K562 (cell line): ENCODE measurements at regions not wholly inside any gene's neighbourhood (a gene's known extent, or its start where the extent isn't known, plus 50 kb on each side); places are given as distances from the start of the nearest gene placed in this dataset.

Experiments
- TF ChIP-seq, protein P1 (sequence below), 2 experiments: fragments of 450-650 bp; IDR thresholded peaks; 2 replicates each; pipeline ENCODE4 v1.6.1; 2016; ENCODE audit warnings: mild to moderate bottlenecking in 2 of 2, borderline replicate concordance in 1 of 2, low read depth in 1 of 2, moderate library complexity in 1 of 2
- TF ChIP-seq, protein P2 (sequence below): fragments of 200-600 bp; sonication (generic); IDR thresholded peaks from one replicate; pipeline ENCODE4 v1.6.1; 2012; ENCODE audit warnings: mild to moderate bottlenecking, low read depth, low read length, inconsistent platforms

DNA sequence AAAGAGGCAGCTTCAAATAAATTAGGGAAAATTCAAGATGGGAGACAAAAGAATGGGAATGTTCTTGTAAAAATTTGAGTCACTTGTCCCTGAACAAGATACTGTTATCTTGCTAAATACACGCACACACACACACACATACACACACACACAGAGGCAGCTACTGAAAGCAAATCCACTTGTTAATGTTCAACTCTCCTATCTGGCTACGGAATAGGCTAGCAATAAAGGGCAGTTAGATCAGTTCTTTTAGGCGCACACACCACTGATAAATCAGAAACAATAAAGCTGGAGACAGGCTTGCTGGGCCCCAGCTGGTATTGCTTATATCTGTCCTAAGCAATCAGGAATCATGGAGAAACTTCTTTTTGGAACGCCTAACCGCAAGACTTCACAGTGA, 461.6 kb downstream of the BCL11A start (continued):
- TF ChIP-seq, protein P1, sequence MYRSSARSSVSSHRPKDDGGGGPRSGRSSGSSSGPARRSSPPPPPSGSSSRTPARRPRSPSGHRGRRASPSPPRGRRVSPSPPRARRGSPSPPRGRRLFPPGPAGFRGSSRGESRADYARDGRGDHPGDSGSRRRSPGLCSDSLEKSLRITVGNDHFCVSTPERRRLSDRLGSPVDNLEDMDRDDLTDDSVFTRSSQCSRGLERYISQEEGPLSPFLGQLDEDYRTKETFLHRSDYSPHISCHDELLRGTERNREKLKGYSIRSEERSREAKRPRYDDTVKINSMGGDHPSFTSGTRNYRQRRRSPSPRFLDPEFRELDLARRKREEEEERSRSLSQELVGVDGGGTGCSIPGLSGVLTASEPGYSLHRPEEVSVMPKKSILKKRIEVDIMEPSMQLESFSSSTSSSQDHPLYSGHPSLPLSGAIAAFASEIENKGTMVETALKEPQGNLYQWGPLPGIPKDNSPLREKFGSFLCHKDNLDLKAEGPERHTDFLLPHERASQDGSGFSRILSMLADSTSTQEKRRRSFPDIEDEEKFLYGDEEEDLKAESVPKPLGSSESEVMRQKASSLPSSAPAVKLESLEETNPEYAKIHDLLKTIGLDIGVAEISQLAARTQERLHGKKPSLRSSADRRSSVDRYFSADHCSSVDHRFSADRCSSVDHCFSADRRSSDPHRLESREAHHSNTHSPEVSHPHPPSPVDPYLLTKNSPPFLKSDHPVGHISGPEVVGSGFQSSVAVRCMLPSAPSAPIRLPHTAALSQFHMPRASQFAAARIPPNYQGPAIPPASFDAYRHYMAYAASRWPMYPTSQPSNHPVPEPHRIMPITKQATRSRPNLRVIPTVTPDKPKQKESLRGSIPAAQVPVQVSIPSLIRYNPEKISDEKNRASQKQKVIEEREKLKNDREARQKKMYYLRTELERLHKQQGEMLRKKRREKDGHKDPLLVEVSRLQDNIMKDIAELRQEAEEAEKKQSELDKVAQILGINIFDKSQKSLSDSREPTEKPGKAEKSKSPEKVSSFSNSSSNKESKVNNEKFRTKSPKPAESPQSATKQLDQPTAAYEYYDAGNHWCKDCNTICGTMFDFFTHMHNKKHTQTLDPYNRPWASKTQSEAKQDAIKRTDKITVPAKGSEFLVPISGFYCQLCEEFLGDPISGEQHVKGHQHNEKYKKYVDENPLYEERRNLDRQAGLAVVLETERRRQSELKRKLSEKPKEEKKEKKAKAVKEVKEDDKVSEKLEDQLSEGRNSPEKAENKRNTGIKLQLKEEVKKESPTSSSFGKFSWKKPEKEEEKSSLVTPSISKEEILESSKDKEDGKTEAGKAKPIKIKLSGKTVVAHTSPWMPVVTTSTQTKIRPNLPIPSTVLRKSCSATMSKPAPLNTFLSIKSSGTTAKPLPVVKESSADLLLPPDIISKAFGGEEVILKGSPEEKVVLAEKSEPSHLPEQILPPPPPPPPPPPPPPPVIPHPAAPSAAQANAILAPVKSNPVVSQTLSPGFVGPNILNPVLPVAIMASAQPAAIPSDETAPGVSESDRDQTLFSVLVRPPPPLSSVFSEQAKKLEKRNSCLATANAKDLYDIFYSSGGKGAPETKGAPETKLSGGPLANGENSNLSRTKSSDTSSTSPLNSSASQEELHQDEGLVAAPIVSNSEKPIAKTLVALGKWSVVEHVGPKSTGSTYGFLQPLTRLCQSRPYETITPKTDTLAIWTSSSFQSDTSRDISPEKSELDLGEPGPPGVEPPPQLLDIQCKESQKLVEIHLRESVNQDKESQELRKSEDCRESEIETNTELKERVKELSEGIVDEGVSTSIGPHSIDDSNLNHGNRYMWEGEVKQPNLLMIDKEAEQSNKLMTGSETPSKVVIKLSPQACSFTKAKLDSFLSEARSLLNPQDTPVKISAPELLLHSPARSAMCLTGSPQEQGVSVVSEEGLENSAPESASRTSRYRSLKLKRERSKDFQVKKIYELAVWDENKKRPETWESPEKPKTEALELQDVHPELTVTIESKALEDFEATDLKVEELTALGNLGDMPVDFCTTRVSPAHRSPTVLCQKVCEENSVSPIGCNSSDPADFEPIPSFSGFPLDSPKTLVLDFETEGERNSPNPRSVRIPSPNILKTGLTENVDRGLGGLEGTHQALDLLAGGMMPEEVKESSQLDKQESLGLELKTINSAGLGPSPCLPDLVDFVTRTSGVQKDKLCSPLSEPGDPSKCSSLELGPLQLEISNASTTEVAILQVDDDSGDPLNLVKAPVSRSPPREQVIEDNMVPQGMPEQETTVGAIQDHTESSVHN (IDR thresholded peaks at IDR 0.05; ENCODE audit: borderline replicate concordance in 1 of 2, low read depth in 1 of 2), result no peak
- TF ChIP-seq, protein P2, sequence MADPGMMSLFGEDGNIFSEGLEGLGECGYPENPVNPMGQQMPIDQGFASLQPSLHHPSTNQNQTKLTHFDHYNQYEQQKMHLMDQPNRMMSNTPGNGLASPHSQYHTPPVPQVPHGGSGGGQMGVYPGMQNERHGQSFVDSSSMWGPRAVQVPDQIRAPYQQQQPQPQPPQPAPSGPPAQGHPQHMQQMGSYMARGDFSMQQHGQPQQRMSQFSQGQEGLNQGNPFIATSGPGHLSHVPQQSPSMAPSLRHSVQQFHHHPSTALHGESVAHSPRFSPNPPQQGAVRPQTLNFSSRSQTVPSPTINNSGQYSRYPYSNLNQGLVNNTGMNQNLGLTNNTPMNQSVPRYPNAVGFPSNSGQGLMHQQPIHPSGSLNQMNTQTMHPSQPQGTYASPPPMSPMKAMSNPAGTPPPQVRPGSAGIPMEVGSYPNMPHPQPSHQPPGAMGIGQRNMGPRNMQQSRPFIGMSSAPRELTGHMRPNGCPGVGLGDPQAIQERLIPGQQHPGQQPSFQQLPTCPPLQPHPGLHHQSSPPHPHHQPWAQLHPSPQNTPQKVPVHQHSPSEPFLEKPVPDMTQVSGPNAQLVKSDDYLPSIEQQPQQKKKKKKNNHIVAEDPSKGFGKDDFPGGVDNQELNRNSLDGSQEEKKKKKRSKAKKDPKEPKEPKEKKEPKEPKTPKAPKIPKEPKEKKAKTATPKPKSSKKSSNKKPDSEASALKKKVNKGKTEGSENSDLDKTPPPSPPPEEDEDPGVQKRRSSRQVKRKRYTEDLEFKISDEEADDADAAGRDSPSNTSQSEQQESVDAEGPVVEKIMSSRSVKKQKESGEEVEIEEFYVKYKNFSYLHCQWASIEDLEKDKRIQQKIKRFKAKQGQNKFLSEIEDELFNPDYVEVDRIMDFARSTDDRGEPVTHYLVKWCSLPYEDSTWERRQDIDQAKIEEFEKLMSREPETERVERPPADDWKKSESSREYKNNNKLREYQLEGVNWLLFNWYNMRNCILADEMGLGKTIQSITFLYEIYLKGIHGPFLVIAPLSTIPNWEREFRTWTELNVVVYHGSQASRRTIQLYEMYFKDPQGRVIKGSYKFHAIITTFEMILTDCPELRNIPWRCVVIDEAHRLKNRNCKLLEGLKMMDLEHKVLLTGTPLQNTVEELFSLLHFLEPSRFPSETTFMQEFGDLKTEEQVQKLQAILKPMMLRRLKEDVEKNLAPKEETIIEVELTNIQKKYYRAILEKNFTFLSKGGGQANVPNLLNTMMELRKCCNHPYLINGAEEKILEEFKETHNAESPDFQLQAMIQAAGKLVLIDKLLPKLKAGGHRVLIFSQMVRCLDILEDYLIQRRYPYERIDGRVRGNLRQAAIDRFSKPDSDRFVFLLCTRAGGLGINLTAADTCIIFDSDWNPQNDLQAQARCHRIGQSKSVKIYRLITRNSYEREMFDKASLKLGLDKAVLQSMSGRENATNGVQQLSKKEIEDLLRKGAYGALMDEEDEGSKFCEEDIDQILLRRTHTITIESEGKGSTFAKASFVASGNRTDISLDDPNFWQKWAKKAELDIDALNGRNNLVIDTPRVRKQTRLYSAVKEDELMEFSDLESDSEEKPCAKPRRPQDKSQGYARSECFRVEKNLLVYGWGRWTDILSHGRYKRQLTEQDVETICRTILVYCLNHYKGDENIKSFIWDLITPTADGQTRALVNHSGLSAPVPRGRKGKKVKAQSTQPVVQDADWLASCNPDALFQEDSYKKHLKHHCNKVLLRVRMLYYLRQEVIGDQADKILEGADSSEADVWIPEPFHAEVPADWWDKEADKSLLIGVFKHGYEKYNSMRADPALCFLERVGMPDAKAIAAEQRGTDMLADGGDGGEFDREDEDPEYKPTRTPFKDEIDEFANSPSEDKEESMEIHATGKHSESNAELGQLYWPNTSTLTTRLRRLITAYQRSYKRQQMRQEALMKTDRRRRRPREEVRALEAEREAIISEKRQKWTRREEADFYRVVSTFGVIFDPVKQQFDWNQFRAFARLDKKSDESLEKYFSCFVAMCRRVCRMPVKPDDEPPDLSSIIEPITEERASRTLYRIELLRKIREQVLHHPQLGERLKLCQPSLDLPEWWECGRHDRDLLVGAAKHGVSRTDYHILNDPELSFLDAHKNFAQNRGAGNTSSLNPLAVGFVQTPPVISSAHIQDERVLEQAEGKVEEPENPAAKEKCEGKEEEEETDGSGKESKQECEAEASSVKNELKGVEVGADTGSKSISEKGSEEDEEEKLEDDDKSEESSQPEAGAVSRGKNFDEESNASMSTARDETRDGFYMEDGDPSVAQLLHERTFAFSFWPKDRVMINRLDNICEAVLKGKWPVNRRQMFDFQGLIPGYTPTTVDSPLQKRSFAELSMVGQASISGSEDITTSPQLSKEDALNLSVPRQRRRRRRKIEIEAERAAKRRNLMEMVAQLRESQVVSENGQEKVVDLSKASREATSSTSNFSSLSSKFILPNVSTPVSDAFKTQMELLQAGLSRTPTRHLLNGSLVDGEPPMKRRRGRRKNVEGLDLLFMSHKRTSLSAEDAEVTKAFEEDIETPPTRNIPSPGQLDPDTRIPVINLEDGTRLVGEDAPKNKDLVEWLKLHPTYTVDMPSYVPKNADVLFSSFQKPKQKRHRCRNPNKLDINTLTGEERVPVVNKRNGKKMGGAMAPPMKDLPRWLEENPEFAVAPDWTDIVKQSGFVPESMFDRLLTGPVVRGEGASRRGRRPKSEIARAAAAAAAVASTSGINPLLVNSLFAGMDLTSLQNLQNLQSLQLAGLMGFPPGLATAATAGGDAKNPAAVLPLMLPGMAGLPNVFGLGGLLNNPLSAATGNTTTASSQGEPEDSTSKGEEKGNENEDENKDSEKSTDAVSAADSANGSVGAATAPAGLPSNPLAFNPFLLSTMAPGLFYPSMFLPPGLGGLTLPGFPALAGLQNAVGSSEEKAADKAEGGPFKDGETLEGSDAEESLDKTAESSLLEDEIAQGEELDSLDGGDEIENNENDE, result no peak
- TF ChIP-seq, all 486 proteins: peak for 0
